AG10803 (cell line): ENCODE measurements at regions not wholly inside any gene's neighbourhood (a gene's known extent, or its start where the extent isn't known, plus 50 kb on each side); places are given as distances from the start of the nearest gene placed in this dataset.

Experiments
- DNase-seq: peaks from one replicate; pipeline ENCODE4 v3.0.0; 2010; ENCODE audit warnings: low read depth
- H3K4me3 ChIP-seq: 2 replicates; pipeline ENCODE4 v1.5.1; 2011; ENCODE audit warnings: mild to moderate bottlenecking, low read length, control low read depth
- CTCF ChIP-seq: conservative IDR thresholded peaks from 2 replicates; pipeline ENCODE4 v1.5.1; 2011; ENCODE audit warnings: mild to moderate bottlenecking, low read length, control low read depth, inconsistent platforms

GRCh38 chr2:153043385-153043784, 325.0 kb downstream of the ARL6IP6 start:
- TF ChIP-seq CTCF: no peak
- H3K4me3 ChIP-seq: no peak overlapping the region
- no peak for DNase-seq

- DNase-seq: no peak
- H3K4me3 ChIP-seq: no peak overlapping the region
- TF ChIP-seq CTCF: no peak
These were observed 310.2 kb downstream of the ARL6IP6 start for GRCh38 chr2:153028626-153029025.

- no peak for DNase-seq
- no peak for TF ChIP-seq CTCF
- H3K4me3 ChIP-seq: no peak overlapping the region
These were observed 309.1 kb downstream of the ARL6IP6 start for GRCh38 chr2:153027533-153027932.

- no peak for DNase-seq
- TF ChIP-seq CTCF: no peak
These were observed 301.8 kb downstream of the ARL6IP6 start for GRCh38 chr2:153020201-153020600.

GRCh38 chr2:153005071-153005730, 286.8 kb downstream of the ARL6IP6 start:
- H3K4me3 ChIP-seq: no peak overlapping the region
- TF ChIP-seq CTCF: no peak
- no peak for DNase-seq

More at GRCh38 chr2:153020201-153020600, 301.8 kb downstream of the ARL6IP6 start:
- no peak overlapping the region for H3K4me3 ChIP-seq

GRCh38 chr2:153004627-153005026, 286.2 kb downstream of the ARL6IP6 start:
- no peak overlapping the region for H3K4me3 ChIP-seq
- DNase-seq: no peak
- TF ChIP-seq CTCF: no peak

GRCh38 chr2:152974146-152974545, 255.7 kb downstream of the ARL6IP6 start:
- no peak for DNase-seq
- TF ChIP-seq CTCF: no peak
- no peak overlapping the region for H3K4me3 ChIP-seq
